ENCODE measurements at regions not wholly inside any gene's neighbourhood (a gene's known extent, or its start where the extent isn't known, plus 50 kb on each side); places are given as distances from the start of the nearest gene placed in this dataset.
"Not testable (repeated sequence)": the region's sequence is repeated elsewhere in the genome, so short reads cannot be mapped to it uniquely, and the experiment has no call there.

DNA sequence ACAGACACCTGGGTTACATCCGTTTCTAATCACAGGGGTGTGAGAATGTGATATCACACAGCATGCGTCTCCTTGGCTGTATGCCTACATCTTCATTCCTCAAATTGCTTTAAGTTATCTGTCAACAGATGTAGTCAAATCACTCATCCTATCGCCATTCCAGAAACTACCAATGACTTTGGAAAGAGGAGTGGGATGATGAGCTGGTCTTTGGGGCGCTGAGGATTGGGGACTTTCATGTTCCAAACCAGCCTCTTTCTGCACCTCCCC is 104.8 kb downstream of the NAV1 start:
- Histone ChIP-seq H3K36me3 (no peaks in the 10 kb centered on the region), H3K27me3 (peaks cover under 1% of the 10 kb centered on the region), H3K4me1 (peaks cover 9% of the 10 kb centered on the region), H3K4me3 (no peak overlapping the region), H3K9me3 (no peaks in the 10 kb centered on the region), H3K27ac (no peak overlapping the region)
- intact Hi-C loops (cut with DNase I), result no loop called here
- TF ChIP-seq, protein P1, sequence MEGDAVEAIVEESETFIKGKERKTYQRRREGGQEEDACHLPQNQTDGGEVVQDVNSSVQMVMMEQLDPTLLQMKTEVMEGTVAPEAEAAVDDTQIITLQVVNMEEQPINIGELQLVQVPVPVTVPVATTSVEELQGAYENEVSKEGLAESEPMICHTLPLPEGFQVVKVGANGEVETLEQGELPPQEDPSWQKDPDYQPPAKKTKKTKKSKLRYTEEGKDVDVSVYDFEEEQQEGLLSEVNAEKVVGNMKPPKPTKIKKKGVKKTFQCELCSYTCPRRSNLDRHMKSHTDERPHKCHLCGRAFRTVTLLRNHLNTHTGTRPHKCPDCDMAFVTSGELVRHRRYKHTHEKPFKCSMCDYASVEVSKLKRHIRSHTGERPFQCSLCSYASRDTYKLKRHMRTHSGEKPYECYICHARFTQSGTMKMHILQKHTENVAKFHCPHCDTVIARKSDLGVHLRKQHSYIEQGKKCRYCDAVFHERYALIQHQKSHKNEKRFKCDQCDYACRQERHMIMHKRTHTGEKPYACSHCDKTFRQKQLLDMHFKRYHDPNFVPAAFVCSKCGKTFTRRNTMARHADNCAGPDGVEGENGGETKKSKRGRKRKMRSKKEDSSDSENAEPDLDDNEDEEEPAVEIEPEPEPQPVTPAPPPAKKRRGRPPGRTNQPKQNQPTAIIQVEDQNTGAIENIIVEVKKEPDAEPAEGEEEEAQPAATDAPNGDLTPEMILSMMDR (IDR thresholded peaks at IDR 0.05), result no peak
- no peak for DNase-seq
- ATAC-seq, result no peak

- H3K27ac ChIP-seq, result no peak overlapping the region
- ATAC-seq (no peak), DNase-seq (no peak)
- peaks cover 5% of the 10 kb centered on the region for H3K27me3 ChIP-seq
- no peaks in the 10 kb centered on the region for H3K9me3 ChIP-seq
- TF ChIP-seq, protein P1 (IDR thresholded peaks at IDR 0.05), result no peak
- H3K36me3 ChIP-seq, result no peaks in the 10 kb centered on the region
- no peak overlapping the region for H3K4me3 ChIP-seq
- peaks cover 13% of the 10 kb centered on the region for H3K4me1 ChIP-seq
- intact Hi-C loops (cut with DNase I), result no loop called here
Measured at GRCh38 chr1:201644197-201644596, 105.3 kb downstream of the NAV1 start.

- DNase-seq; H3K9me3 ChIP-seq; H3K27me3 ChIP-seq; H3K27ac ChIP-seq; ATAC-seq; intact Hi-C loops (cut with DNase I); H3K4me3 ChIP-seq; H3K36me3 ChIP-seq: not testable (repeated sequence)
- peaks cover 14% of the 10 kb centered on the region for H3K4me1 ChIP-seq
Measured at GRCh38 chr1:201645000-201645399, 106.1 kb downstream of the NAV1 start.

- no peak for ATAC-seq
- Histone ChIP-seq H3K27ac (no peak overlapping the region), H3K36me3 (no peaks in the 10 kb centered on the region), H3K9me3 (no peaks in the 10 kb centered on the region), H3K27me3 (peaks cover 7% of the 10 kb centered on the region), H3K4me1 (peaks cover 16% of the 10 kb centered on the region), H3K4me3 (no peak overlapping the region)
- no peak for DNase-seq
- intact Hi-C loops (cut with DNase I), result no loop called here
- TF ChIP-seq, protein P1 (IDR thresholded peaks at IDR 0.05), result no peak
Measured at GRCh38 chr1:201645956-201646355, 107.0 kb downstream of the NAV1 start.

- TF ChIP-seq, protein P1 (IDR thresholded peaks at IDR 0.05), result no peak
- no peaks in the 10 kb centered on the region for H3K36me3 ChIP-seq
- H3K9me3 ChIP-seq, result no peaks in the 10 kb centered on the region
- no peak for ATAC-seq
- no peak overlapping the region for H3K27ac ChIP-seq
- DNase-seq, result no peak
- H3K4me3 ChIP-seq, result no peak overlapping the region
- intact Hi-C loops (cut with DNase I), result no loop called here
- H3K27me3 ChIP-seq, result peaks cover 7% of the 10 kb centered on the region
- peaks cover 16% of the 10 kb centered on the region for H3K4me1 ChIP-seq
Measured at GRCh38 chr1:201646411-201647022, 107.6 kb downstream of the NAV1 start.

GRCh38 chr1:201647094-201647493 is 108.2 kb downstream of the NAV1 start:
- DNase-seq (no peak), ATAC-seq (no peak)
- H3K9me3 ChIP-seq, result no peaks in the 10 kb centered on the region
- H3K27ac ChIP-seq, result no peak overlapping the region
- peaks cover 7% of the 10 kb centered on the region for H3K27me3 ChIP-seq
- H3K4me1 ChIP-seq, result peaks cover 16% of the 10 kb centered on the region
- H3K4me3 ChIP-seq, result no peak overlapping the region
- H3K36me3 ChIP-seq, result no peaks in the 10 kb centered on the region
- intact Hi-C loops (cut with DNase I), result no loop called here
- TF ChIP-seq, protein P1 (IDR thresholded peaks at IDR 0.05), result no peak

All from upper lobe of right lung (tissue), 1 donor.